ENCODE measurements at regions not wholly inside any gene's neighbourhood (a gene's known extent, or its start where the extent isn't known, plus 50 kb on each side); places are given as distances from the start of the nearest gene placed in this dataset.

DNA sequence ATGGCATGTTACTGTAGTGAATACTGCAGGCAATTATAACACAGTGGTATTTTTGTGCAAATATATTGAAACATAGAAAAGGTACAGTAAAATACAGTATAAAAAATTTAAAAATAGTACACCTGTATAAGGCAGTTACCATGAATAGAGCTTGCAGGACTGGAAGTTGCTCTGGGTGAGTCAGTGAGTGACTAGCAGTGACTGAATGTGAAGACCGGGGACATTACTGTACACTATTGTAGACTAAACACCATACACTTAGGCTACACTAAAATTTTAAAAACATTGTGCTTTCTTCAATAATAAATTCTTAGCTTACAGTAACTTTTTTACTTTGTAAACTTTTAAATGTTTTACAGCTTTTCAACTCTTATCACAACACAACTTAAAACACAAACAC is 181.7 kb downstream of the GALC start:
- TF ChIP-seq, protein P1, sequence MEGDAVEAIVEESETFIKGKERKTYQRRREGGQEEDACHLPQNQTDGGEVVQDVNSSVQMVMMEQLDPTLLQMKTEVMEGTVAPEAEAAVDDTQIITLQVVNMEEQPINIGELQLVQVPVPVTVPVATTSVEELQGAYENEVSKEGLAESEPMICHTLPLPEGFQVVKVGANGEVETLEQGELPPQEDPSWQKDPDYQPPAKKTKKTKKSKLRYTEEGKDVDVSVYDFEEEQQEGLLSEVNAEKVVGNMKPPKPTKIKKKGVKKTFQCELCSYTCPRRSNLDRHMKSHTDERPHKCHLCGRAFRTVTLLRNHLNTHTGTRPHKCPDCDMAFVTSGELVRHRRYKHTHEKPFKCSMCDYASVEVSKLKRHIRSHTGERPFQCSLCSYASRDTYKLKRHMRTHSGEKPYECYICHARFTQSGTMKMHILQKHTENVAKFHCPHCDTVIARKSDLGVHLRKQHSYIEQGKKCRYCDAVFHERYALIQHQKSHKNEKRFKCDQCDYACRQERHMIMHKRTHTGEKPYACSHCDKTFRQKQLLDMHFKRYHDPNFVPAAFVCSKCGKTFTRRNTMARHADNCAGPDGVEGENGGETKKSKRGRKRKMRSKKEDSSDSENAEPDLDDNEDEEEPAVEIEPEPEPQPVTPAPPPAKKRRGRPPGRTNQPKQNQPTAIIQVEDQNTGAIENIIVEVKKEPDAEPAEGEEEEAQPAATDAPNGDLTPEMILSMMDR (conservative IDR thresholded peaks at IDR 0.05), result no peak
- no peak for TF ChIP-seq EZH2 (IDR thresholded peaks at IDR 0.05; ENCODE audit: low read depth)

All from PC-9 (cell line).